OCI-LY1 (cell line): ENCODE measurements at regions not wholly inside any gene's neighbourhood (a gene's known extent, or its start where the extent isn't known, plus 50 kb on each side); places are given as distances from the start of the nearest gene placed in this dataset.

ENCODE experiments used
- EZH2 ChIP-seq: fragments of 200-600 bp; sonication (generic), shearing (Covaris generic); IDR thresholded peaks from 2 replicates; pipeline ENCODE4 v1.8.0; 2017; ENCODE audit warnings: borderline replicate concordance, mixed run types, mild to moderate bottlenecking, antibody characterized with exemption, low read length, moderate library complexity, mixed read lengths
- TF ChIP-seq, protein P1 (sequence below): fragments of 200-600 bp; sonication (generic), shearing (Covaris generic); IDR thresholded peaks from 2 replicates; pipeline ENCODE4 v1.5.1; 2017; ENCODE audit warnings: mild to moderate bottlenecking, antibody characterized with exemption, low read length, moderate library complexity, mixed read lengths

DNA sequence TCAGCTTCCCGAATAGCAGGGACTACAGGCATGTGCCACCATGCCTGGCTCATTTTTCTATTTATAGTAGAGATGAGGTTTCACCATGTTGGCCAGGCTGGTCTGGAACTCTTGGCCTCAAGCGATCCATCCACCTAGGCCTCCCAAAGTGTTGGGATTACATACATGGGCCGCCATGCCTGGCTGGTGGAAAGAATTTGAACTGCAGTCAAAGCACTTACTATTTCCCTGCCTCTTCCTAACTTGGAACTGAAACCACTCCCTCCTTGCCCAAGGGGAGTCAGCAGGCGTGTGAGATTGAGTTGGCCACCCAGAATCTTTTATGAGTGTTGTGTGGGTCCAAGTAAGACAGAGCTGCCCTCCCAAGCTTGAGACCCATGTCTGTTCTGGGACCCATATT lies 86.1 kb upstream of the PTPN3 start:
- TF ChIP-seq, protein P1, sequence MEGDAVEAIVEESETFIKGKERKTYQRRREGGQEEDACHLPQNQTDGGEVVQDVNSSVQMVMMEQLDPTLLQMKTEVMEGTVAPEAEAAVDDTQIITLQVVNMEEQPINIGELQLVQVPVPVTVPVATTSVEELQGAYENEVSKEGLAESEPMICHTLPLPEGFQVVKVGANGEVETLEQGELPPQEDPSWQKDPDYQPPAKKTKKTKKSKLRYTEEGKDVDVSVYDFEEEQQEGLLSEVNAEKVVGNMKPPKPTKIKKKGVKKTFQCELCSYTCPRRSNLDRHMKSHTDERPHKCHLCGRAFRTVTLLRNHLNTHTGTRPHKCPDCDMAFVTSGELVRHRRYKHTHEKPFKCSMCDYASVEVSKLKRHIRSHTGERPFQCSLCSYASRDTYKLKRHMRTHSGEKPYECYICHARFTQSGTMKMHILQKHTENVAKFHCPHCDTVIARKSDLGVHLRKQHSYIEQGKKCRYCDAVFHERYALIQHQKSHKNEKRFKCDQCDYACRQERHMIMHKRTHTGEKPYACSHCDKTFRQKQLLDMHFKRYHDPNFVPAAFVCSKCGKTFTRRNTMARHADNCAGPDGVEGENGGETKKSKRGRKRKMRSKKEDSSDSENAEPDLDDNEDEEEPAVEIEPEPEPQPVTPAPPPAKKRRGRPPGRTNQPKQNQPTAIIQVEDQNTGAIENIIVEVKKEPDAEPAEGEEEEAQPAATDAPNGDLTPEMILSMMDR: no peak
- no peak for TF ChIP-seq EZH2
